ENCODE measurements at regions not wholly inside any gene's neighbourhood (a gene's known extent, or its start where the extent isn't known, plus 50 kb on each side); places are given as distances from the start of the nearest gene placed in this dataset.

DNA sequence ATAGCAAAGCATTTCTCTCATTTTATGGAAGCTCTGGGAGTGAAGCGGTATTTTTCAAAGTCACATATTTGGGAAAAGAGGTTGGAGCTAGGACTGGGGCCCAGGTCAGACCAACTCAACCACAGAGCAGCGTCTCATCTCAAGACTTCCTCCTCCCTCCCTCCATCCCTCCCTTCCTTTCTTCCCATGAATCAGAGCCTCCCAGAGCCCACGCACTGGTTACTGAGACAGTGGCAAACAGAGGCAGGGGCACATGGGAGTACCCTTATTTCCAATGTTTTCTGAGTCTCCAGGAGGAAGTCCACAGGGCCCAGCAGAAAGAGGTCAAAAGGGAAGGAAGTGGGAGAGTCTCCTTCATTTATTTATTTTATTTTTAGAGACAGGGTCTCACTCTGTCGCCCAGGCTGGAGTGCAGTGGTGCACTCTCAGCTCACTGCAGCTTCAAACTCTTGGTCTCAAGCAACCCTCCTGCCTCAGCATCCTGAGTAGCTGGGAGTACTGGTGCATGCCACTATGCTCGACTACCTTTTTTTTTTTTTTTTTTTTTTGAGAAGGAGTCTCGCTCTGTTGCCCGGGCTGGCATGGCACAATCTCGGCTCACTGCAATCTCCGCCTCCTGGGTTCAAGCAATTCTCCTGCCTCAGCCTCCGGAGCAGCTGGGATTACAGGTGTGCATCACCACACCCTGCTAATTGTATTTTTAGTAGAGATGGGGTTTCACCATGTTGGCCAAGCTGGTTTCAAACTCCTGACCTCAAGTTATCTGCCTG is 52.5 kb upstream of the CDKN2AIPNL start:
- TF ChIP-seq SIN3A (IDR thresholded peaks at IDR 0.05; ENCODE audit: borderline replicate concordance, insufficient read depth, low read length) (no peak), TAF1 (IDR thresholded peaks at IDR 0.05; ENCODE audit: borderline replicate concordance, insufficient read depth, low read length) (no peak), POLR2AphosphoS5 (IDR thresholded peaks at IDR 0.05; ENCODE audit: low read depth, low read length) (no peak), FOXP2 (optimal IDR thresholded peaks at IDR 0.05; ENCODE audit: borderline replicate concordance, extremely low read depth, extremely low read length, insufficient read depth) (no peak)
- TF ChIP-seq, protein P1, sequence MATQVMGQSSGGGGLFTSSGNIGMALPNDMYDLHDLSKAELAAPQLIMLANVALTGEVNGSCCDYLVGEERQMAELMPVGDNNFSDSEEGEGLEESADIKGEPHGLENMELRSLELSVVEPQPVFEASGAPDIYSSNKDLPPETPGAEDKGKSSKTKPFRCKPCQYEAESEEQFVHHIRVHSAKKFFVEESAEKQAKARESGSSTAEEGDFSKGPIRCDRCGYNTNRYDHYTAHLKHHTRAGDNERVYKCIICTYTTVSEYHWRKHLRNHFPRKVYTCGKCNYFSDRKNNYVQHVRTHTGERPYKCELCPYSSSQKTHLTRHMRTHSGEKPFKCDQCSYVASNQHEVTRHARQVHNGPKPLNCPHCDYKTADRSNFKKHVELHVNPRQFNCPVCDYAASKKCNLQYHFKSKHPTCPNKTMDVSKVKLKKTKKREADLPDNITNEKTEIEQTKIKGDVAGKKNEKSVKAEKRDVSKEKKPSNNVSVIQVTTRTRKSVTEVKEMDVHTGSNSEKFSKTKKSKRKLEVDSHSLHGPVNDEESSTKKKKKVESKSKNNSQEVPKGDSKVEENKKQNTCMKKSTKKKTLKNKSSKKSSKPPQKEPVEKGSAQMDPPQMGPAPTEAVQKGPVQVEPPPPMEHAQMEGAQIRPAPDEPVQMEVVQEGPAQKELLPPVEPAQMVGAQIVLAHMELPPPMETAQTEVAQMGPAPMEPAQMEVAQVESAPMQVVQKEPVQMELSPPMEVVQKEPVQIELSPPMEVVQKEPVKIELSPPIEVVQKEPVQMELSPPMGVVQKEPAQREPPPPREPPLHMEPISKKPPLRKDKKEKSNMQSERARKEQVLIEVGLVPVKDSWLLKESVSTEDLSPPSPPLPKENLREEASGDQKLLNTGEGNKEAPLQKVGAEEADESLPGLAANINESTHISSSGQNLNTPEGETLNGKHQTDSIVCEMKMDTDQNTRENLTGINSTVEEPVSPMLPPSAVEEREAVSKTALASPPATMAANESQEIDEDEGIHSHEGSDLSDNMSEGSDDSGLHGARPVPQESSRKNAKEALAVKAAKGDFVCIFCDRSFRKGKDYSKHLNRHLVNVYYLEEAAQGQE (IDR thresholded peaks at IDR 0.05; ENCODE audit: insufficient read depth in 1 of 2, low read depth in 2 of 2, low read length in 2 of 2): no peak

DNA sequence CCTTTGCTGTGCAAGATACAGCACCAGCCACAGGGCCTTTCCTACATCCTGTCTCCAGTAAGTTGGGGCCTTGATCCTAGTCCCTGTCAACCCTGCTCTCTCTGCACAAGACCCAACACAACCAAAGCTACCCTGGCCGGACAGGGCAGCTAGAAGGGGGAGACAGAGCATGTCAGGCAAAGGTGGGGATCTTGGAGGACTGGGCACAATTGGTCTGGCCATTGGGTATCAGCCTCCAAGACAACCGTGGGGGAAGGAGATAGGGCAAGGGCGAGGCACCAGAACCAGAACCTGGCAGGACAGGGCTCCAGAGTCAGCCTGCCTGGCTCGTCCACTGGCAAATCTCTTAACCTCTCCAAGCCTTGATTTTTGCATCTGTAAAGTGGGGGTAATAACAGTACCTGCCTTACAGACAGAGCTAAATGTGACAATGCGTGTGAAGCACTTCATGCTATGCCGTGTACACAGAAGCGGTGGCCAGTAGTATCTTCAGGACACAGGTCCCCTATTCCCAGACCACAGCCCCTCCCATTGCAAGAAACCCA is 51.6 kb upstream of the CDKN2AIPNL start:
- TF ChIP-seq POLR2AphosphoS5 (IDR thresholded peaks at IDR 0.05; ENCODE audit: low read depth, low read length) (no peak), FOXP2 (optimal IDR thresholded peaks at IDR 0.05; ENCODE audit: borderline replicate concordance, extremely low read depth, extremely low read length, insufficient read depth) (no peak), TAF1 (IDR thresholded peaks at IDR 0.05; ENCODE audit: borderline replicate concordance, insufficient read depth, low read length) (no peak), SIN3A (IDR thresholded peaks at IDR 0.05; ENCODE audit: borderline replicate concordance, insufficient read depth, low read length) (no peak)
- TF ChIP-seq, protein P1 (IDR thresholded peaks at IDR 0.05; ENCODE audit: insufficient read depth in 1 of 2, low read depth in 2 of 2, low read length in 2 of 2): no peak

DNA sequence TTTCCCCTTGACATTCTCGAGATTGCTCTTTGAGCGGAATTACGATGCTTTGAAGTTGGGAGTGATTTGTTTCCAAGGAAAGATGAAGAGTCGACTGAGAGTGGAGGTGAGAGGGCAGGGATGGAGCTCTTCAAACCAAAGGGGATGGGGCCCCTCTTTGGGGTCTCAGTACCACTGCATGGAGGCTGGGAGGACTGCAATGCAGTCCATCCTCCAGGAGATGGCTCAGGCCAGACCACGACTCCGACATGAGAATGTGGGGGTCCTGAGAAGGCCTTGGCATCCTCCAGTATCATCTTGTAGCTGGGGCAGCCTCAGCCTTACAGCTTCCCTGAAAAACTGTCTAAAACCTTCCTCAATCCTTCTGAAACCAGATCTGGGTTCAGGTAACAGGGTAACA is 51.1 kb upstream of the CDKN2AIPNL start:
- no peak for TF ChIP-seq TAF1 (IDR thresholded peaks at IDR 0.05; ENCODE audit: borderline replicate concordance, insufficient read depth, low read length)
- TF ChIP-seq, protein P1 (IDR thresholded peaks at IDR 0.05; ENCODE audit: insufficient read depth in 1 of 2, low read depth in 2 of 2, low read length in 2 of 2): no peak
- no peak for TF ChIP-seq POLR2AphosphoS5 (IDR thresholded peaks at IDR 0.05; ENCODE audit: low read depth, low read length)
- no peak for TF ChIP-seq SIN3A (IDR thresholded peaks at IDR 0.05; ENCODE audit: borderline replicate concordance, insufficient read depth, low read length)
- no peak for TF ChIP-seq FOXP2 (optimal IDR thresholded peaks at IDR 0.05; ENCODE audit: borderline replicate concordance, extremely low read depth, extremely low read length, insufficient read depth)

GRCh38 chr5:134462047-134462575 is 50.4 kb upstream of the CDKN2AIPNL start:
- no peak for TF ChIP-seq TAF1 (IDR thresholded peaks at IDR 0.05; ENCODE audit: borderline replicate concordance, insufficient read depth, low read length)
- TF ChIP-seq SIN3A (IDR thresholded peaks at IDR 0.05; ENCODE audit: borderline replicate concordance, insufficient read depth, low read length): no peak
- TF ChIP-seq FOXP2 (optimal IDR thresholded peaks at IDR 0.05; ENCODE audit: borderline replicate concordance, extremely low read depth, extremely low read length, insufficient read depth): no peak
- TF ChIP-seq POLR2AphosphoS5 (IDR thresholded peaks at IDR 0.05; ENCODE audit: low read depth, low read length): no peak
- TF ChIP-seq, protein P1 (IDR thresholded peaks at IDR 0.05; ENCODE audit: insufficient read depth in 1 of 2, low read depth in 2 of 2, low read length in 2 of 2): no peak

Measured in PFSK-1 (cell line).